WTC11 (cell line): ENCODE measurements at regions not wholly inside any gene's neighbourhood (a gene's known extent, or its start where the extent isn't known, plus 50 kb on each side); places are given as distances from the start of the nearest gene placed in this dataset.

Source experiments
- ATAC-seq: fragments of 200-7000 bp; cut with Tn5 transposase; 2 replicates; pipeline ENCODE4 v1.10.0; 2021; ENCODE audit warnings: mild to moderate bottlenecking, moderate library complexity
- CTCF ChIA-PET: fragments of 300-600 bp; sonication (Branson Sonifier 250); formaldehyde crosslinking; loops from one replicate; lab custom pipeline; 2021; ENCODE audit warnings: antibody characterized with exemption; lab: Charles Lee
- POLR2A ChIA-PET: fragments of 350-600 bp; sonication (Branson Sonifier 250); formaldehyde crosslinking; loops from one replicate; lab custom pipeline; 2021; ENCODE audit warnings: antibody characterized with exemption; lab: Charles Lee
- DNase-seq: peaks from one replicate; pipeline ENCODE4 v3.0.0; 2021; ENCODE audit warnings: low spot score
- H3K27ac Mint-ChIP-seq: 2 replicates; pipeline ENCODE4 v1.8.0; 2021; ENCODE audit warnings: mixed read lengths
- H3K27me3 Mint-ChIP-seq: 2 replicates; pipeline ENCODE4 v1.8.0; 2021; ENCODE audit warnings: low read depth, mild to moderate bottlenecking, moderate library complexity, mixed read lengths
- H3K36me3 Mint-ChIP-seq: 2 replicates; pipeline ENCODE4 v1.8.0; 2021; ENCODE audit warnings: mixed read lengths
- H3K4me1 Mint-ChIP-seq: 2 replicates; pipeline ENCODE4 v1.8.0; 2022; ENCODE audit warnings: mixed read lengths
- H3K4me3 Mint-ChIP-seq: 2 replicates; pipeline ENCODE4 v1.8.0; 2021; ENCODE audit warnings: mild to moderate bottlenecking, moderate library complexity, mixed read lengths
- H3K9me3 Mint-ChIP-seq: 2 replicates; pipeline ENCODE4 v1.8.0; 2021; ENCODE audit warnings: mixed read lengths
- ATF1 ChIP-seq: sonication (generic); formaldehyde crosslinking; IDR thresholded peaks from 2 replicates; pipeline ENCODE4 v1.8.1; 2023; ENCODE audit warnings: mild to moderate bottlenecking, moderate library complexity, missing genetic modification reagents
- CREM ChIP-seq: sonication (generic); formaldehyde crosslinking; IDR thresholded peaks from 2 replicates; pipeline ENCODE4 v1.8.1; 2022; ENCODE audit warnings: mild to moderate bottlenecking, missing genetic modification reagents, moderate library complexity
- EMX1 ChIP-seq: fragments of 250-450 bp; sonication (Bioruptor Pico); IDR thresholded peaks from 2 replicates; pipeline ENCODE4 v1.8.0; 2021; ENCODE audit warnings: mild to moderate bottlenecking
- FOXJ3 ChIP-seq: sonication (generic); formaldehyde crosslinking; IDR thresholded peaks from 2 replicates; pipeline ENCODE4 v1.9.0; 2021; ENCODE audit warnings: missing genetic modification reagents, mild to moderate bottlenecking, borderline replicate concordance
- GRHL2 ChIP-seq: fragments of 250-450 bp; sonication (Bioruptor Pico); IDR thresholded peaks from 2 replicates; pipeline ENCODE4 v1.8.0; 2022; ENCODE audit warnings: mild to moderate bottlenecking, moderate library complexity; ENCODE audit not compliant: insufficient replicate concordance, severe bottlenecking
- GTF2I ChIP-seq: fragments of 250-450 bp; sonication (Bioruptor Pico); conservative IDR thresholded peaks from 2 replicates; pipeline ENCODE4 v1.4.0; 2021; ENCODE audit warnings: mild to moderate bottlenecking
- IRF2 ChIP-seq: sonication (generic); formaldehyde crosslinking; IDR thresholded peaks from 2 replicates; pipeline ENCODE4 v1.8.0; 2022; ENCODE audit warnings: low read depth, missing genetic modification reagents, borderline replicate concordance
- JAZF1 ChIP-seq: fragments of 250-450 bp; sonication (Bioruptor Pico); IDR thresholded peaks from 2 replicates; pipeline ENCODE4 v1.9.0; 2021; ENCODE audit warnings: moderate library complexity, mild to moderate bottlenecking, inconsistent platforms
- MXD4 ChIP-seq: fragments of 250-450 bp; sonication (Bioruptor Pico); IDR thresholded peaks from 2 replicates; pipeline ENCODE4 v1.8.0; 2021; ENCODE audit warnings: mild to moderate bottlenecking, moderate library complexity, borderline replicate concordance
- NFATC4 ChIP-seq: fragments of 250-450 bp; sonication (Bioruptor Pico); IDR thresholded peaks from 2 replicates; pipeline ENCODE4 v1.9.0; 2021; ENCODE audit warnings: mild to moderate bottlenecking
- NR1H2 ChIP-seq: sonication (generic); formaldehyde crosslinking; IDR thresholded peaks from 2 replicates; pipeline ENCODE4 v1.9.0; 2021; ENCODE audit warnings: mild to moderate bottlenecking, moderate library complexity, missing genetic modification reagents
- NR2C2 ChIP-seq: sonication (generic); formaldehyde crosslinking; IDR thresholded peaks from 2 replicates; pipeline ENCODE4 v1.8.0; 2022; ENCODE audit warnings: mild to moderate bottlenecking, missing genetic modification reagents
- SMAD4 ChIP-seq: sonication (generic); formaldehyde crosslinking; IDR thresholded peaks from 2 replicates; pipeline ENCODE4 v1.8.0; 2022; ENCODE audit warnings: mild to moderate bottlenecking, missing genetic modification reagents
- SOX15 ChIP-seq: fragments of 250-450 bp; sonication (Bioruptor Pico); IDR thresholded peaks from 2 replicates; pipeline ENCODE4 v1.9.0; 2021; ENCODE audit warnings: mild to moderate bottlenecking
- ZNF219 ChIP-seq: sonication (generic); formaldehyde crosslinking; IDR thresholded peaks from 2 replicates; pipeline ENCODE4 v1.8.0; 2023; ENCODE audit warnings: missing genetic modification reagents, mild to moderate bottlenecking, borderline replicate concordance
- ZNF263 ChIP-seq: sonication (generic); formaldehyde crosslinking; IDR thresholded peaks from 2 replicates; pipeline ENCODE4 v1.8.1; 2022; ENCODE audit warnings: low read depth, mild to moderate bottlenecking, moderate library complexity, missing genetic modification reagents
- ZNF396 ChIP-seq: fragments of 250-450 bp; sonication (Bioruptor Pico); IDR thresholded peaks from 2 replicates; pipeline ENCODE4 v1.8.0; 2021; ENCODE audit warnings: mild to moderate bottlenecking, moderate library complexity, borderline replicate concordance
- TF ChIP-seq, protein P1 (sequence below): sonication (generic); formaldehyde crosslinking; IDR thresholded peaks from 2 replicates; pipeline ENCODE4 v1.8.0; 2022; ENCODE audit warnings: mild to moderate bottlenecking, missing genetic modification reagents
- TF ChIP-seq, protein P2 (sequence below): sonication (generic); formaldehyde crosslinking; IDR thresholded peaks from 2 replicates; pipeline ENCODE4 v1.8.1; 2023; ENCODE audit warnings: mild to moderate bottlenecking, missing genetic modification reagents, moderate library complexity
- TF ChIP-seq, protein P3 (sequence below): fragments of 250-450 bp; sonication (Bioruptor Pico); IDR thresholded peaks from 2 replicates; pipeline ENCODE4 v2.1.2; 2022; ENCODE audit warnings: mild to moderate bottlenecking, moderate library complexity
- TF ChIP-seq, protein P4 (sequence below): sonication (generic); formaldehyde crosslinking; IDR thresholded peaks from 2 replicates; pipeline ENCODE4 v1.8.1; 2022; ENCODE audit warnings: low read depth, missing genetic modification reagents, borderline replicate concordance
- TF ChIP-seq, protein P5 (sequence below): fragments of 250-450 bp; sonication (Bioruptor Pico); IDR thresholded peaks from 2 replicates; pipeline ENCODE4 v1.9.0; 2021; ENCODE audit warnings: mild to moderate bottlenecking
- TF ChIP-seq, protein P6 (sequence below): sonication (generic); formaldehyde crosslinking; IDR thresholded peaks from 2 replicates; pipeline ENCODE4 v1.8.1; 2022; ENCODE audit warnings: low read depth, mild to moderate bottlenecking, moderate library complexity, missing genetic modification reagents, borderline replicate concordance
- TF ChIP-seq, protein P7 (sequence below): sonication (generic); formaldehyde crosslinking; IDR thresholded peaks from 2 replicates; pipeline ENCODE4 v1.8.1; 2022; ENCODE audit warnings: missing genetic modification reagents, borderline replicate concordance
- TF ChIP-seq, protein P8 (sequence below): sonication (generic); formaldehyde crosslinking; IDR thresholded peaks from 2 replicates; pipeline ENCODE4 v1.8.0; 2022; ENCODE audit warnings: mild to moderate bottlenecking, missing genetic modification reagents
- TF ChIP-seq, protein P9 (sequence below): sonication (generic); formaldehyde crosslinking; IDR thresholded peaks from 2 replicates; pipeline ENCODE4 v1.8.1; 2023; ENCODE audit warnings: mild to moderate bottlenecking, missing genetic modification reagents, moderate library complexity

DNA sequence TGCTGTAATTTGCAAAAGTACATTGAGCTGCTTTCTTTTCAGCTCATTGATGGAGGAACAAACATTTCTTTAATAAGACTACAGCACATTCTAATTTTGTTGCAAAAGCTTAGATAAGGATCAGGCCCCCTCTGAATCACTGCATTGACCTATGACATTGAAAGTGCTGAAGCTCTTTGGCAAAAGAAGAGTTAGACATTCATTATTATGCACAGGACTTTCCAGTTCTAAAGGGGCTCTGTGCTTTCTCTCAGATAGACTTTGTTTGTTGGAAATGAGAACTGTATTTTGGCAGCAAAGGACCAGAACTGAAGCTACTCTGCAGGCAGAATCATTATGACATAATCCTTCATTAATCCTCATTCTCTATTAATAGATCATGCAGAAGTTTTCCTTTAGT, 252.9 kb upstream of the SOX2 start:
- TF ChIP-seq IRF2 (no peak), SOX15 (CRISPR knock-in tag) (no peak), JAZF1 (CRISPR knock-in tag) (no peak), ZNF219 (CRISPR knock-in tag) (no peak), ZNF263 (no peak), CREM (CRISPR knock-in tag) (no peak), ZNF396 (no peak), SMAD4 (CRISPR knock-in tag) (no peak), FOXJ3 (CRISPR knock-in tag) (no peak), ATF1 (CRISPR knock-in tag) (no peak), EMX1 (CRISPR knock-in tag) (no peak), GTF2I (CRISPR knock-in tag) (no peak)
- TF ChIP-seq, protein P1, sequence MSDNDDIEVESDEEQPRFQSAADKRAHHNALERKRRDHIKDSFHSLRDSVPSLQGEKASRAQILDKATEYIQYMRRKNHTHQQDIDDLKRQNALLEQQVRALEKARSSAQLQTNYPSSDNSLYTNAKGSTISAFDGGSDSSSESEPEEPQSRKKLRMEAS (CRISPR knock-in tag) = no peak
- TF ChIP-seq, protein P2, sequence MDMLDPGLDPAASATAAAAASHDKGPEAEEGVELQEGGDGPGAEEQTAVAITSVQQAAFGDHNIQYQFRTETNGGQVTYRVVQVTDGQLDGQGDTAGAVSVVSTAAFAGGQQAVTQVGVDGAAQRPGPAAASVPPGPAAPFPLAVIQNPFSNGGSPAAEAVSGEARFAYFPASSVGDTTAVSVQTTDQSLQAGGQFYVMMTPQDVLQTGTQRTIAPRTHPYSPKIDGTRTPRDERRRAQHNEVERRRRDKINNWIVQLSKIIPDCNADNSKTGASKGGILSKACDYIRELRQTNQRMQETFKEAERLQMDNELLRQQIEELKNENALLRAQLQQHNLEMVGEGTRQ = no peak
- TF ChIP-seq, protein P3, sequence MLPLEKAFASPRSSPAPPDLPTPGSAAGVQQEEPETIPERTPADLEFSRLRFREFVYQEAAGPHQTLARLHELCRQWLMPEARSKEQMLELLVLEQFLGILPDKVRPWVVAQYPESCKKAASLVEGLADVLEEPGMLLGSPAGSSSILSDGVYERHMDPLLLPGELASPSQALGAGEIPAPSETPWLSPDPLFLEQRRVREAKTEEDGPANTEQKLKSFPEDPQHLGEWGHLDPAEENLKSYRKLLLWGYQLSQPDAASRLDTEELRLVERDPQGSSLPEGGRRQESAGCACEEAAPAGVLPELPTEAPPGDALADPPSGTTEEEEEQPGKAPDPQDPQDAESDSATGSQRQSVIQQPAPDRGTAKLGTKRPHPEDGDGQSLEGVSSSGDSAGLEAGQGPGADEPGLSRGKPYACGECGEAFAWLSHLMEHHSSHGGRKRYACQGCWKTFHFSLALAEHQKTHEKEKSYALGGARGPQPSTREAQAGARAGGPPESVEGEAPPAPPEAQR (CRISPR knock-in tag) = no peak
- TF ChIP-seq, protein P4, sequence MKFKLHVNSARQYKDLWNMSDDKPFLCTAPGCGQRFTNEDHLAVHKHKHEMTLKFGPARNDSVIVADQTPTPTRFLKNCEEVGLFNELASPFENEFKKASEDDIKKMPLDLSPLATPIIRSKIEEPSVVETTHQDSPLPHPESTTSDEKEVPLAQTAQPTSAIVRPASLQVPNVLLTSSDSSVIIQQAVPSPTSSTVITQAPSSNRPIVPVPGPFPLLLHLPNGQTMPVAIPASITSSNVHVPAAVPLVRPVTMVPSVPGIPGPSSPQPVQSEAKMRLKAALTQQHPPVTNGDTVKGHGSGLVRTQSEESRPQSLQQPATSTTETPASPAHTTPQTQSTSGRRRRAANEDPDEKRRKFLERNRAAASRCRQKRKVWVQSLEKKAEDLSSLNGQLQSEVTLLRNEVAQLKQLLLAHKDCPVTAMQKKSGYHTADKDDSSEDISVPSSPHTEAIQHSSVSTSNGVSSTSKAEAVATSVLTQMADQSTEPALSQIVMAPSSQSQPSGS (CRISPR knock-in tag) = no peak
- TF ChIP-seq, protein P5, sequence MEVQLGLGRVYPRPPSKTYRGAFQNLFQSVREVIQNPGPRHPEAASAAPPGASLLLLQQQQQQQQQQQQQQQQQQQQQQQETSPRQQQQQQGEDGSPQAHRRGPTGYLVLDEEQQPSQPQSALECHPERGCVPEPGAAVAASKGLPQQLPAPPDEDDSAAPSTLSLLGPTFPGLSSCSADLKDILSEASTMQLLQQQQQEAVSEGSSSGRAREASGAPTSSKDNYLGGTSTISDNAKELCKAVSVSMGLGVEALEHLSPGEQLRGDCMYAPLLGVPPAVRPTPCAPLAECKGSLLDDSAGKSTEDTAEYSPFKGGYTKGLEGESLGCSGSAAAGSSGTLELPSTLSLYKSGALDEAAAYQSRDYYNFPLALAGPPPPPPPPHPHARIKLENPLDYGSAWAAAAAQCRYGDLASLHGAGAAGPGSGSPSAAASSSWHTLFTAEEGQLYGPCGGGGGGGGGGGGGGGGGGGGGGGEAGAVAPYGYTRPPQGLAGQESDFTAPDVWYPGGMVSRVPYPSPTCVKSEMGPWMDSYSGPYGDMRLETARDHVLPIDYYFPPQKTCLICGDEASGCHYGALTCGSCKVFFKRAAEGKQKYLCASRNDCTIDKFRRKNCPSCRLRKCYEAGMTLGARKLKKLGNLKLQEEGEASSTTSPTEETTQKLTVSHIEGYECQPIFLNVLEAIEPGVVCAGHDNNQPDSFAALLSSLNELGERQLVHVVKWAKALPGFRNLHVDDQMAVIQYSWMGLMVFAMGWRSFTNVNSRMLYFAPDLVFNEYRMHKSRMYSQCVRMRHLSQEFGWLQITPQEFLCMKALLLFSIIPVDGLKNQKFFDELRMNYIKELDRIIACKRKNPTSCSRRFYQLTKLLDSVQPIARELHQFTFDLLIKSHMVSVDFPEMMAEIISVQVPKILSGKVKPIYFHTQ (CRISPR knock-in tag) = no peak
- TF ChIP-seq, protein P6, sequence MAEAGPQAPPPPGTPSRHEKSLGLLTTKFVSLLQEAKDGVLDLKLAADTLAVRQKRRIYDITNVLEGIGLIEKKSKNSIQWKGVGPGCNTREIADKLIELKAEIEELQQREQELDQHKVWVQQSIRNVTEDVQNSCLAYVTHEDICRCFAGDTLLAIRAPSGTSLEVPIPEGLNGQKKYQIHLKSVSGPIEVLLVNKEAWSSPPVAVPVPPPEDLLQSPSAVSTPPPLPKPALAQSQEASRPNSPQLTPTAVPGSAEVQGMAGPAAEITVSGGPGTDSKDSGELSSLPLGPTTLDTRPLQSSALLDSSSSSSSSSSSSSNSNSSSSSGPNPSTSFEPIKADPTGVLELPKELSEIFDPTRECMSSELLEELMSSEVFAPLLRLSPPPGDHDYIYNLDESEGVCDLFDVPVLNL (CRISPR knock-in tag) = no peak
- TF ChIP-seq, all 79 proteins: peak for 0
- H3K27ac Mint-ChIP-seq = no peak overlapping the region
- ChIA-PET POLR2A (no interaction called here), CTCF (no interaction called here)
- no peaks in the 10 kb centered on the region for H3K9me3 Mint-ChIP-seq
- no peak overlapping the region for H3K4me3 Mint-ChIP-seq
- peaks cover 25% of the 10 kb centered on the region for H3K4me1 Mint-ChIP-seq
- H3K27me3 Mint-ChIP-seq = no peaks in the 10 kb centered on the region
- ATAC-seq (no peak), DNase-seq (no peak)
- no peaks in the 10 kb centered on the region for H3K36me3 Mint-ChIP-seq

DNA sequence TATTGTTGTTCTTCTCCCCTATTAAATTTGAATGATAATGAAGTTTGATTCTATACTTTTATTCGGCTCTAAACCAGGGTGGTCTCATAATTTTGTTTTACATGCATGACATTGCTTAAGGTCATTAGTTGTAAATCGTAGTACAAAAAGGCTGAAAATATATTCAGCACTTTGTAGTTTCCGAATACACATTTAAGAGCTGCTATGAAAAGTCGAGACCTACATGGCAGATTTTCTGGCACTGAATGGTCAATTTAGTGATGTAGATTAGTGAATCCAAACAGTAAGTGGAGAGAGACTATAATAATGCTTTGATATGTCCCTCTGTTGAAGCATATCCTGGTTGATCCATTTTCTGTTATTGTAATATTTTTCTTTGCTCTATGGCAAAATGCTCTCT, 254.0 kb upstream of the SOX2 start:
- DNase-seq = no peak
- Mint-ChIP-seq H3K36me3 (no peaks in the 10 kb centered on the region), H3K27ac (no peak overlapping the region), H3K27me3 (no peaks in the 10 kb centered on the region), H3K4me1 (peaks cover 30% of the 10 kb centered on the region), H3K9me3 (no peaks in the 10 kb centered on the region), H3K4me3 (no peak overlapping the region)
- CTCF ChIA-PET = no interaction called here
- POLR2A ChIA-PET = no interaction called here
- no peak for ATAC-seq
- TF ChIP-seq, protein P7, sequence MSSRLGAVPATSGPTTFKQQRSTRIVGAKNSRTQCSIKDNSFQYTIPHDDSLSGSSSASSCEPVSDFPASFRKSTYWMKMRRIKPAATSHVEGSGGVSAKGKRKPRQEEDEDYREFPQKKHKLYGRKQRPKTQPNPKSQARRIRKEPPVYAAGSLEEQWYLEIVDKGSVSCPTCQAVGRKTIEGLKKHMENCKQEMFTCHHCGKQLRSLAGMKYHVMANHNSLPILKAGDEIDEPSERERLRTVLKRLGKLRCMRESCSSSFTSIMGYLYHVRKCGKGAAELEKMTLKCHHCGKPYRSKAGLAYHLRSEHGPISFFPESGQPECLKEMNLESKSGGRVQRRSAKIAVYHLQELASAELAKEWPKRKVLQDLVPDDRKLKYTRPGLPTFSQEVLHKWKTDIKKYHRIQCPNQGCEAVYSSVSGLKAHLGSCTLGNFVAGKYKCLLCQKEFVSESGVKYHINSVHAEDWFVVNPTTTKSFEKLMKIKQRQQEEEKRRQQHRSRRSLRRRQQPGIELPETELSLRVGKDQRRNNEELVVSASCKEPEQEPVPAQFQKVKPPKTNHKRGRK (CRISPR knock-in tag) = no peak
- TF ChIP-seq, protein P8, sequence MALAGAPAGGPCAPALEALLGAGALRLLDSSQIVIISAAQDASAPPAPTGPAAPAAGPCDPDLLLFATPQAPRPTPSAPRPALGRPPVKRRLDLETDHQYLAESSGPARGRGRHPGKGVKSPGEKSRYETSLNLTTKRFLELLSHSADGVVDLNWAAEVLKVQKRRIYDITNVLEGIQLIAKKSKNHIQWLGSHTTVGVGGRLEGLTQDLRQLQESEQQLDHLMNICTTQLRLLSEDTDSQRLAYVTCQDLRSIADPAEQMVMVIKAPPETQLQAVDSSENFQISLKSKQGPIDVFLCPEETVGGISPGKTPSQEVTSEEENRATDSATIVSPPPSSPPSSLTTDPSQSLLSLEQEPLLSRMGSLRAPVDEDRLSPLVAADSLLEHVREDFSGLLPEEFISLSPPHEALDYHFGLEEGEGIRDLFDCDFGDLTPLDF (CRISPR knock-in tag) = no peak
- TF ChIP-seq SOX15 (CRISPR knock-in tag) (no peak), FOXJ3 (CRISPR knock-in tag) (no peak), NR1H2 (no peak), NR2C2 (CRISPR knock-in tag) (no peak), NFATC4 (CRISPR knock-in tag) (no peak), MXD4 (no peak), GTF2I (CRISPR knock-in tag) (no peak), GRHL2 (CRISPR knock-in tag) (no peak)
- TF ChIP-seq, protein P9, sequence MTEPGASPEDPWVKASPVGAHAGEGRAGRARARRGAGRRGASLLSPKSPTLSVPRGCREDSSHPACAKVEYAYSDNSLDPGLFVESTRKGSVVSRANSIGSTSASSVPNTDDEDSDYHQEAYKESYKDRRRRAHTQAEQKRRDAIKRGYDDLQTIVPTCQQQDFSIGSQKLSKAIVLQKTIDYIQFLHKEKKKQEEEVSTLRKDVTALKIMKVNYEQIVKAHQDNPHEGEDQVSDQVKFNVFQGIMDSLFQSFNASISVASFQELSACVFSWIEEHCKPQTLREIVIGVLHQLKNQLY (CRISPR knock-in tag) = no peak
